ENCODE measurements at regions not wholly inside any gene's neighbourhood (a gene's known extent, or its start where the extent isn't known, plus 50 kb on each side); places are given as distances from the start of the nearest gene placed in this dataset.
A peak's percentile ranks its signal among the peaks of the same experiment; 100 is the strongest.

GRCh38 chr10:61285749-61286148, 167.4 kb downstream of the TMEM26 start:
- H3K9me3 ChIP-seq (ENCODE audit: control insufficient read depth, insufficient read depth, low read length), result no peaks in the 10 kb centered on the region
- WGBS, 2 experiments (ENCODE audit: extremely low coverage in 2 of 2, insufficient read length in 1 of 2), result no CpG with 5 or more reads among the region's 6 CpGs
- intact Hi-C loops (cut with micrococcal nuclease), result no loop called here
- CTCF ChIA-PET, result no interaction called here
- H3K79me1 ChIP-seq (ENCODE audit: low read depth in 1 of 2, low read length in 2 of 2), result no peaks in the 10 kb centered on the region
- in situ Hi-C loops (cut with MboI; ENCODE audit: low sequenced_read_pairs), result loop anchor here (10.0 kb wide), 3 partner anchors 321 to 471 kb away; no protein-coding TSS in a partner anchor
- H3K23ac ChIP-seq (ENCODE audit: low read depth, low read length), result no peak overlapping the region
- H3K9ac ChIP-seq (ENCODE audit: low read depth, low read length), result no peak overlapping the region
- no peak overlapping the region for H4K8ac ChIP-seq (ENCODE audit: low read depth in 2 of 2, low read length in 2 of 2)
- POLR2A ChIA-PET (ENCODE audit: unreplicated experiment), result no interaction called here
- H4K20me1 ChIP-seq (ENCODE audit: insufficient read depth, low read length), result no peaks in the 10 kb centered on the region
- H2BK120ac ChIP-seq (ENCODE audit: low read depth, low read length), result no peak overlapping the region
- H2AK9ac ChIP-seq (replicated peaks; ENCODE audit: low read depth, low read length, poor library complexity), result no peak overlapping the region
- H2AFZ ChIP-seq (replicated peaks; ENCODE audit: low read length, poor library complexity), result no peak overlapping the region
- no TSS peak for BruUV-seq (replicated peaks)
- dilution Hi-C loops (cut with HindIII; ENCODE audit: low sequenced_read_pairs, unreplicated experiment), result no loop called here
- no peaks in the 10 kb centered on the region for H3K9me1 ChIP-seq (ENCODE audit: insufficient read depth, low read length)
- H3K27me3 ChIP-seq (ENCODE audit: control insufficient read depth, insufficient read depth, low read length), result no peaks in the 10 kb centered on the region
- ATAC-seq (ENCODE audit: low read depth), result no peak
- no peak overlapping the region for H3K56ac ChIP-seq (ENCODE audit: extremely low read depth, insufficient read depth, low read length)
- no peak overlapping the region for H2BK20ac ChIP-seq (ENCODE audit: low read depth, low read length)
- H3K4ac ChIP-seq (ENCODE audit: low read depth, low read length), result no peak overlapping the region
- H3K27ac ChIP-seq (ENCODE audit: insufficient read depth, low read length), result no peak overlapping the region
- H3K18ac ChIP-seq (ENCODE audit: low read depth, low read length), result no peak overlapping the region
- H3K36me3 ChIP-seq (ENCODE audit: control insufficient read depth, insufficient read depth, low read length), result no peaks in the 10 kb centered on the region
- no peak for DNase-seq
- H4K5ac ChIP-seq (ENCODE audit: low read depth, low read length), result no peak overlapping the region
- H2BK15ac ChIP-seq (ENCODE audit: low read depth, low read length), result 0 out of 3 replicates have a peak overlapping the region, but pooled peaks have one; percentile 71
- no peaks in the 10 kb centered on the region for H3K4me1 ChIP-seq (ENCODE audit: control insufficient read depth, insufficient read depth, low read length)
- TF ChIP-seq, protein P1, sequence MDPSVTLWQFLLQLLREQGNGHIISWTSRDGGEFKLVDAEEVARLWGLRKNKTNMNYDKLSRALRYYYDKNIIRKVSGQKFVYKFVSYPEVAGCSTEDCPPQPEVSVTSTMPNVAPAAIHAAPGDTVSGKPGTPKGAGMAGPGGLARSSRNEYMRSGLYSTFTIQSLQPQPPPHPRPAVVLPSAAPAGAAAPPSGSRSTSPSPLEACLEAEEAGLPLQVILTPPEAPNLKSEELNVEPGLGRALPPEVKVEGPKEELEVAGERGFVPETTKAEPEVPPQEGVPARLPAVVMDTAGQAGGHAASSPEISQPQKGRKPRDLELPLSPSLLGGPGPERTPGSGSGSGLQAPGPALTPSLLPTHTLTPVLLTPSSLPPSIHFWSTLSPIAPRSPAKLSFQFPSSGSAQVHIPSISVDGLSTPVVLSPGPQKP (IDR thresholded peaks at IDR 0.05; ENCODE audit: borderline replicate concordance, low read depth, low read length), result no peak
- TF ChIP-seq RAD21 (IDR thresholded peaks at IDR 0.05; ENCODE audit: low read length), result no peak
- TF ChIP-seq MAFK (IDR thresholded peaks at IDR 0.05; ENCODE audit: low read depth, low read length), result no peak
- TF ChIP-seq MAZ (IDR thresholded peaks at IDR 0.05; ENCODE audit: borderline replicate concordance, low read depth, low read length), result no peak
- TF ChIP-seq CTCF (conservative IDR thresholded peaks at IDR 0.05; ENCODE audit: low read depth, low read length), result no peak
- no peak for TF ChIP-seq NFE2L2 (IDR thresholded peaks at IDR 0.05; ENCODE audit: low read depth, low read length)
- no peak for TF ChIP-seq USF2 (IDR thresholded peaks at IDR 0.05; ENCODE audit: low read depth, low read length)
- no peak for TF ChIP-seq POLR2A (IDR thresholded peaks at IDR 0.05; ENCODE audit: low read depth, low read length)
- no peak overlapping the region for H3K4me2 ChIP-seq (ENCODE audit: low read depth, low read length)
- H3K14ac ChIP-seq (replicated peaks; ENCODE audit: low read depth, low read length), result no peak overlapping the region
- no peak overlapping the region for H3K4me3 ChIP-seq (ENCODE audit: insufficient read depth, low read depth, low read length)
- H4K91ac ChIP-seq (ENCODE audit: insufficient read depth, low read depth, low read length), result no peak overlapping the region; the same call in 1 of the 2 replicates
- no peak overlapping the region for H2BK5ac ChIP-seq (ENCODE audit: low read depth, low read length, poor library complexity, severe bottlenecking)
- H2AK5ac ChIP-seq (ENCODE audit: low read depth, low read length), result no peak overlapping the region
